Endodermal cell (in vitro differentiated cells): ENCODE measurements at regions not wholly inside any gene's neighbourhood (a gene's known extent, or its start where the extent isn't known, plus 50 kb on each side); places are given as distances from the start of the nearest gene placed in this dataset.

Experiments used
- DNase-seq: peaks from one replicate; pipeline ENCODE4 v3.0.0-alpha.2; 2017
- H3K27ac ChIP-seq: 2 replicates; pipeline ENCODE4 v1.5.1; 2013; ENCODE audit warnings: mild to moderate bottlenecking, low read depth, low read length, moderate library complexity
- H3K27me3 ChIP-seq: 2 replicates; pipeline ENCODE4 v1.6.1; 2013; ENCODE audit warnings: mild to moderate bottlenecking, low read length, moderate library complexity; ENCODE audit not compliant: insufficient read depth, control insufficient read depth, poor library complexity, severe bottlenecking
- H3K36me3 ChIP-seq: 2 replicates; pipeline ENCODE4 v1.7.0; 2013; ENCODE audit warnings: mild to moderate bottlenecking, low read length, moderate library complexity; ENCODE audit not compliant: control insufficient read depth, insufficient read depth
- H3K4me1 ChIP-seq: one replicate; pipeline ENCODE4 v1.7.0; 2013; ENCODE audit warnings: low read length; ENCODE audit not compliant: control insufficient read depth, insufficient read depth
- H3K4me3 ChIP-seq: 2 replicates; pipeline ENCODE4 v1.5.1; 2013; ENCODE audit warnings: mild to moderate bottlenecking, low read length, moderate library complexity
- H3K9ac ChIP-seq: 2 replicates; pipeline ENCODE4 v1.6.1; 2013; ENCODE audit warnings: mild to moderate bottlenecking, low read length, moderate library complexity; ENCODE audit not compliant: poor library complexity, severe bottlenecking; ENCODE audit errors: extremely low read depth
- H3K9me3 ChIP-seq: 2 replicates; pipeline ENCODE4 v1.6.1; 2013; ENCODE audit warnings: mild to moderate bottlenecking, low read length, moderate library complexity; ENCODE audit not compliant: control insufficient read depth
- H3K27ac Mint-ChIP-seq: 2 replicates; pipeline ENCODE4 v1.8.0; 2020; ENCODE audit warnings: mixed read lengths
- H3K27me3 Mint-ChIP-seq: 2 replicates; pipeline ENCODE4 v1.8.0; 2021; ENCODE audit warnings: mild to moderate bottlenecking, mixed read lengths; ENCODE audit not compliant: insufficient read depth
- H3K36me3 Mint-ChIP-seq: 2 replicates; pipeline ENCODE4 v1.8.0; 2020; ENCODE audit warnings: low read depth, mixed read lengths
- H3K4me1 Mint-ChIP-seq: 2 replicates; pipeline ENCODE4 v1.8.0; 2020; ENCODE audit warnings: mixed read lengths
- H3K4me3 Mint-ChIP-seq: 2 replicates; pipeline ENCODE4 v1.8.0; 2020; ENCODE audit warnings: mild to moderate bottlenecking, moderate library complexity, mixed read lengths
- H3K9me3 Mint-ChIP-seq: 2 replicates; pipeline ENCODE4 v1.8.0; 2020; ENCODE audit warnings: mild to moderate bottlenecking, mixed read lengths
- WGBS, 2 experiments: methylation state at CpG; one replicate each; pipeline versions ENCODE4 v1.1.5 to v1.1.7; 2013; ENCODE audit warnings: missing lambda C conversion rate in 2 of 2, mixed read lengths in 1 of 2; ENCODE audit not compliant: insufficient coverage in 1 of 2, insufficient read length in 1 of 2; 5-methylcytosine and 5-hydroxymethylcytosine counted together
- TF ChIP-seq, protein P1 (sequence below): fragments of 200-600 bp; sonication (generic); conservative IDR thresholded peaks from 2 replicates; pipeline ENCODE4 v1.5.0; 2021; ENCODE audit warnings: antibody characterized with exemption, mild to moderate bottlenecking

DNA sequence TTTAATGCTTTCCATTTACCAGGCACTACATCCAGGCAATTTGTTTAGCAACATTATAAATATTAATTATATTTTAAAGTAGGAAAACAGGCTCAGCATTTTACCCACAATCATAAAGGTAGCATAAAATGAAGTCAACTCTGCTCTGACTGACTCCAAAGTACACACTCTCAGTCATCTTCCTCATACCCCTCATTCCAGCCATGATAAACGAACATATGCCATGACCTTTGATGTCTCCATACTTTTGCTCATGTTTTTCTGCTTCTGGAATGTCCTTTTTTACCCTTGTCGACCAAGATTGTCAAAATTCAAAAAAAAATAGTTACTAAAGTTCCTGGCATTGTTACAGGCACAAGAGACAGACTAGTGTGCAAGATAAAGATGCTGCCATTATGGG lies 77.7 kb upstream of the SOX6 start:
- no peaks in the 10 kb centered on the region for H3K9me3 Mint-ChIP-seq
- H3K27me3 ChIP-seq, result no peaks in the 10 kb centered on the region
- no peaks in the 10 kb centered on the region for H3K4me1 Mint-ChIP-seq
- no peak overlapping the region for H3K27ac Mint-ChIP-seq
- no peaks in the 10 kb centered on the region for H3K4me1 ChIP-seq
- no peak for DNase-seq
- H3K4me3 ChIP-seq, result no peak overlapping the region
- TF ChIP-seq, protein P1, sequence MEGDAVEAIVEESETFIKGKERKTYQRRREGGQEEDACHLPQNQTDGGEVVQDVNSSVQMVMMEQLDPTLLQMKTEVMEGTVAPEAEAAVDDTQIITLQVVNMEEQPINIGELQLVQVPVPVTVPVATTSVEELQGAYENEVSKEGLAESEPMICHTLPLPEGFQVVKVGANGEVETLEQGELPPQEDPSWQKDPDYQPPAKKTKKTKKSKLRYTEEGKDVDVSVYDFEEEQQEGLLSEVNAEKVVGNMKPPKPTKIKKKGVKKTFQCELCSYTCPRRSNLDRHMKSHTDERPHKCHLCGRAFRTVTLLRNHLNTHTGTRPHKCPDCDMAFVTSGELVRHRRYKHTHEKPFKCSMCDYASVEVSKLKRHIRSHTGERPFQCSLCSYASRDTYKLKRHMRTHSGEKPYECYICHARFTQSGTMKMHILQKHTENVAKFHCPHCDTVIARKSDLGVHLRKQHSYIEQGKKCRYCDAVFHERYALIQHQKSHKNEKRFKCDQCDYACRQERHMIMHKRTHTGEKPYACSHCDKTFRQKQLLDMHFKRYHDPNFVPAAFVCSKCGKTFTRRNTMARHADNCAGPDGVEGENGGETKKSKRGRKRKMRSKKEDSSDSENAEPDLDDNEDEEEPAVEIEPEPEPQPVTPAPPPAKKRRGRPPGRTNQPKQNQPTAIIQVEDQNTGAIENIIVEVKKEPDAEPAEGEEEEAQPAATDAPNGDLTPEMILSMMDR, result no peak
- H3K27ac ChIP-seq, result no peak overlapping the region
- no peaks in the 10 kb centered on the region for H3K36me3 ChIP-seq
- WGBS, 2 experiments, result 70 to 74% methylated on average over 2 of the region's 2 CpGs
- H3K9ac ChIP-seq, result no peak overlapping the region
- H3K9me3 ChIP-seq, result no peaks in the 10 kb centered on the region
- H3K4me3 Mint-ChIP-seq, result no peak overlapping the region
- H3K27me3 Mint-ChIP-seq, result no peaks in the 10 kb centered on the region
- H3K36me3 Mint-ChIP-seq, result no peaks in the 10 kb centered on the region

DNA sequence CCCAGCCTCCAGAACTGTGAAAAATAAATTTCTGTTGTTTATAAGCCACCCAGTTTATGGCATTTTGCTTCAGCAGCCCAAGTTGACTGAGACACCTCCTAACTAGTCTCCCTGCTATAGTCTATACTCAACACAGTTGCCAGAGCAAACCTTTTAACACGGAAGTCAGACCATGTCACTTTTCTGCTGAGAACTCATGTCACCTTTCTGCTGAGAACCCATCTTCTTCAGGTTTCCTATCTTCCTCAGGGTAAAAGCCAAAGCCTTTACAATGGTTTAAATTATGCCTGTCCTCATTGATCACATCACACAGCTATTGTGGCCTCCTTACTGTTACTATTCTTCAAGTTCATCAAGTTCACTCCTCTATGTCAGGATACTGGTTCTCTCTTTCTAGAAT lies 74.3 kb upstream of the SOX6 start:
- H3K9me3 ChIP-seq, result no peaks in the 10 kb centered on the region
- TF ChIP-seq, protein P1, result no peak
- no peak overlapping the region for H3K9ac ChIP-seq
- Mint-ChIP-seq H3K27ac (no peak overlapping the region), H3K27me3 (no peaks in the 10 kb centered on the region), H3K4me1 (no peaks in the 10 kb centered on the region), H3K4me3 (no peak overlapping the region), H3K9me3 (peaks cover 6% of the 10 kb centered on the region), H3K36me3 (no peaks in the 10 kb centered on the region)
- H3K36me3 ChIP-seq, result no peaks in the 10 kb centered on the region
- no peaks in the 10 kb centered on the region for H3K27me3 ChIP-seq
- H3K27ac ChIP-seq, result no peak overlapping the region
- WGBS, 2 experiments, result 88 to 100% methylated on average over 1 of the region's 1 CpG
- no peaks in the 10 kb centered on the region for H3K4me1 ChIP-seq
- no peak for DNase-seq
- no peak overlapping the region for H3K4me3 ChIP-seq

DNA sequence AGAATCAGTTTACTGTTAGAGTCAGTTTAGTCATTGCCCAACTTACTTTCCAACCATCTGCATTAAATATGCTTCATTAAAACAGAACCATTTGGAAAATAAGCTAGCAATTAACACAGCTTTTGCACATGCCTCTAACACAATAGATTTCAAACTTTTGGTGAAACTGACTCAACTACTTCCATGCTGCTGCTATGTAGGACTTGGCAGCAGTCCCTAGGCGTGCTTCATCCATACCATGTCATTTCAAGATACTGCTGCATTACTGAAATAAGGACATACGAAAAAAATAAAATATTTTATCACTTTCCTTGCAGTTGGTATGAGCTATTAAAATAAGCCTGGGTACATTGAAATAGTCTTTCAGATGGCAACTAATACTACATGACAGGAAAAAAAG lies 65.5 kb upstream of the SOX6 start:
- Histone ChIP-seq H3K4me3 (no peak overlapping the region), H3K27ac (no peak overlapping the region), H3K36me3 (no peaks in the 10 kb centered on the region), H3K27me3 (no peaks in the 10 kb centered on the region), H3K4me1 (no peaks in the 10 kb centered on the region), H3K9me3 (no peaks in the 10 kb centered on the region), H3K9ac (no peak overlapping the region)
- H3K27ac Mint-ChIP-seq, result no peak overlapping the region
- peaks cover 8% of the 10 kb centered on the region for H3K9me3 Mint-ChIP-seq
- TF ChIP-seq, protein P1, result no peak
- DNase-seq, result no peak
- no peaks in the 10 kb centered on the region for H3K4me1 Mint-ChIP-seq
- H3K36me3 Mint-ChIP-seq, result no peaks in the 10 kb centered on the region
- 81 to 100% methylated on average over 1 of the region's 2 CpGs for whole genome bisulfite sequencing, 2 experiments
- no peak overlapping the region for H3K4me3 Mint-ChIP-seq
- peaks cover 7% of the 10 kb centered on the region for H3K27me3 Mint-ChIP-seq
